ENCODE measurements at regions not wholly inside any gene's neighbourhood (a gene's known extent, or its start where the extent isn't known, plus 50 kb on each side); places are given as distances from the start of the nearest gene placed in this dataset.

- TF ChIP-seq ZBTB7A (tag by site-specific recombination; IDR thresholded peaks at IDR 0.05; ENCODE audit: low read depth) (no peak), ZNF501 (tag by site-specific recombination; IDR thresholded peaks at IDR 0.05) (no peak)
Measured at GRCh38 chr17:53127331-53127730, 695.4 kb upstream of the KIF2B start.
